ENCODE measurements at regions not wholly inside any gene's neighbourhood (a gene's known extent, or its start where the extent isn't known, plus 50 kb on each side); places are given as distances from the start of the nearest gene placed in this dataset.
"Not testable (repeated sequence)": the region's sequence is repeated elsewhere in the genome, so short reads cannot be mapped to it uniquely, and the experiment has no call there.

DNA sequence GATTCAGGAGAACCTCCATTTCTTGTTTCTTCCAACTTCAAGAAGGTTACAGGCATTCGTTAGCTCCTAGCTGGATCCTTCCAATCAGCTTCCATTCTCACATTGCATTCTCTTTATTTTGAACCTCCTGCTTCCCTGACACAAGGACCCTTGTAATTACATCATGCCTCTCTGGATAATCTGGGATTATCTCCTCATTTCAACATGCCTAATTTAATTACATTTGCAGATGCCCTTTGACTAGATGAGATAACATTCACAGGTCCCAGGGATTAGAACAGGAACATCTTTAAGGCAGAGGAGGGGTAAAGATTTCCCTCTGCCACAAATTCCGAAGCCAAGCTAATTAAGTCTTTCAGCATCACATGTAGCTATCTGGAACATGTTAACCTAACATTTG, 753.8 kb upstream of the PCDH7 start:
- DNase-seq, result no peak

- DNase-seq, result no peak
Measured at GRCh38 chr4:29970626-29971025, 749.5 kb upstream of the PCDH7 start.

DNA sequence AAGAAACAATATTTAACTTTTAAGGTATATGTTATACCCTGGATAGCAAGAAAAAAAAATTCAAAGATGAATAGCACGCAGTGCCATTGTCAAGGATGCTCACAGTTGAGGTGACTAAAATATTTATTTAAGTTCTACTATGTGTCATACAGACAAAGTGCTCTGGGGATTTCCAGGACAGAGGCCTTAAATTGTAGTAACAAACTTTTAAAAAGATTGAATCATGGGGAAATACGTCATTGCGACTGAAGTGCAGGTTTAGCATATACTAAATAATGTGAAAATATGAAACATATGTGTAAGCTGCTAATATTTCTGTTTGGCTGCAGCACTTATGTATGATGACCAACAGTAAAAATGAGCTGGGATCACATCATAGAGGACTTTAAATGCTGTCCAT, 748.0 kb upstream of the PCDH7 start:
- no peak for DNase-seq

GRCh38 chr4:29983890-29984289, 736.3 kb upstream of the PCDH7 start:
- DNase-seq, result peak in 1 of 2 experiments; percentile 19

GRCh38 chr4:30001628-30002027, 718.5 kb upstream of the PCDH7 start:
- DNase-seq, result no peak

DNA sequence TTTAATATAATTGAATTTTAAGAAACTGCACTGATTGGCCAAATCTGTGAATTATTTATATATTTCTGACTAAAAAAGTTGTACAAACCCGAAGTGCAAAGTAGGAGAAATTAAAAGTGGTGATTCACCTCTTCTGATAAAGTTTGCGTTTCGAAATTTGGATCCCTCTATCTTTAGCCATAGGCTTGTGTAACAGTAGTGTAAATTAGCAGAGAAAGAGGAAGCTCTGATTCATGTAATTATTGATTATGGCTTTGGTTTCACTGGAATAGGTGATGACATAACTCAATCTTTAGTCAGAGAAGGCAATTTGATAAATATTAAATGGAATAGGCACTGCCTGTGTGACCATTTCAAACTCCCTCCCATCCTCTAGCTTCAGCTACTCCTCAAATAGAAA, 717.8 kb upstream of the PCDH7 start:
- no peak for DNase-seq

DNA sequence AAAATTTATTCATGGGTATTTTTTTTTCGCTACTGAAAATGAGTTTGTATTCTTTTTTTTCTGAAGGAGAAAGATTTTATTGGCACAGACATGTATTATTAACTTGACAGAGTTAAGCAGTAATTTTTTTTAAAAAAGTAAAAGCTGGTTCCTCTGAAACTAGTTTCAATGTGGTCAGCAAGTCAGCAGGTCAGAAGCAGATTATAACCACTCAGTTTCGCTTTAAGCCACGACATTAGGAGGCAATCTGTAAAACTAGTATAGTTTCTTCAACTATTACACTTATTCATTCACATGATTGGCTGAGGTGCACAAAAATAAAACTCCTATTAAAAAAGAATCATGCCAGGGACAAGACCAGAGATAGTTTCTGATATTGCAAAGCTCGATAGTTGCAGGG, 714.2 kb upstream of the PCDH7 start:
- DNase-seq, result no peak

- DNase-seq, result no peak
Measured at GRCh38 chr4:30024526-30024925, 695.6 kb upstream of the PCDH7 start.

DNA sequence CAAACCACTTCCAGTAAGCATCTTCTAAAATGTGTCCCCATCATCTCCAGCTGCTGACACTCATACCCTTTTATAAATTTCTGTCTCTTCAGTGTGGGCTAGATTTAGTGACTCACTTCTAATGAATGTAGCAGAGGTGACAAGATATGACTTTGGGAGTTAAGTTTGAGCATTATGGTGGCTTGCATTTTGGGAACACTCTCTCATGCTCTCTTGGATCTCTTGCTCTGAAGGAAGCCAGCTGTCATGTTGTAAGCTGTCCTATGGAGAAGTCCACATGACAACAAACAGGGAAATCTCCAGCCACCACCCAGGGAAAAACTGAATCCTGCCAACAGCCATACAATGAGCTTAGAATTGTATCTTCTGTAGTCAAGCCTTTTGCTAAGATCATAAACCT, 691.3 kb upstream of the PCDH7 start:
- no peak for DNase-seq

DNA sequence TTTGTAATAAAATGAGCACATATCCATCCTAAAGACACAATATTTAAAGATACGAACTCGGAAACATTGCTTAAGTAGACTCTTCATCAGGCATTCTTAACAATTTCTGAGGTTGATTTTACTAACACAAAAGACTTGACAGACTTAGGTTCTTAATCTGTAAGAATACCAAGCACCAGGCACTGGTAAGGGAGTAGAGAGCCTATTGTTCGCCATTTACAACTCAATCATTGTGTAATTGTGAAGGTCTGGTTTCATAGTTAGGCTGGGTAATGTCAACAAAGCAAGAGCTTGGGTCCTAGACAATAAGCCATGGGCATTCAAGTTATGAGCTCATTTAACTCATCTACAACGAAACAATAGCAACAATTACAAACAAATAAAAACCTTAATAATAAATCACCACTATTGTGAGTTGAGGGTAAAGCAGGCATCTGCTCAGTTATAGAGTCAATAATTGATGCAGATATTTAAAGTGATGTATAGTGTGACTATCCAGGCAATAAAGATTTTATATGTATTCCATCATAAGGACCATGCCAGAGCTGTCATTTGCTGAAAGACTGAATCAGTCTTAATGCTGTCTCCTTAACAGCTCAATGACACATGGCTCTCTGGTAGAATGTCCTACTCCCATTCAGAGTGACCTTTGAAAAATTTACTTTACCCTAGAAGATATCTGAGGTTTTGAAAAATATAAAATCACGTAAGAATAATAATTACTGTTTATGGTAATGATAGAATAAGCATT, 664.0 kb upstream of the PCDH7 start:
- no peak for DNase-seq

DNA sequence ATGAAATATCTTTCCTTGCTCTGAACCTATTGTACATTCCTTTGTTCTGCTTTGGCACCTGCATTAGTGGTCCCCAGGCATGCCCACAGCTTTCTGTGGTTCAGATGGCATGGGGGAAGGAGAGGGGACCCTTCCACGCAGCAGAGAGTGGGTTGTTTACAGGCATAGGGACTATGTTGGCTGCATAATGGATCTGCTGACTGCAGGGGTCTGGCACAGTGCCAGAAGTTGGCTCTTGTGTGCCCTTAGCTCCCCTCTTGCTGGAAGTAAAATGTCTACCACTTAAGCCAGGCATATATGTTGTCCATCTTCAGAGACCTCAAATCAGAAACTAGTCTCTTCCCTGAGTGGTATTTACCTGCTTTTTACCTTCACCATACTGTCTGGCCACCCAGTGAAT, 651.9 kb upstream of the PCDH7 start:
- DNase-seq, result peak; percentile 1 to 29

DNA sequence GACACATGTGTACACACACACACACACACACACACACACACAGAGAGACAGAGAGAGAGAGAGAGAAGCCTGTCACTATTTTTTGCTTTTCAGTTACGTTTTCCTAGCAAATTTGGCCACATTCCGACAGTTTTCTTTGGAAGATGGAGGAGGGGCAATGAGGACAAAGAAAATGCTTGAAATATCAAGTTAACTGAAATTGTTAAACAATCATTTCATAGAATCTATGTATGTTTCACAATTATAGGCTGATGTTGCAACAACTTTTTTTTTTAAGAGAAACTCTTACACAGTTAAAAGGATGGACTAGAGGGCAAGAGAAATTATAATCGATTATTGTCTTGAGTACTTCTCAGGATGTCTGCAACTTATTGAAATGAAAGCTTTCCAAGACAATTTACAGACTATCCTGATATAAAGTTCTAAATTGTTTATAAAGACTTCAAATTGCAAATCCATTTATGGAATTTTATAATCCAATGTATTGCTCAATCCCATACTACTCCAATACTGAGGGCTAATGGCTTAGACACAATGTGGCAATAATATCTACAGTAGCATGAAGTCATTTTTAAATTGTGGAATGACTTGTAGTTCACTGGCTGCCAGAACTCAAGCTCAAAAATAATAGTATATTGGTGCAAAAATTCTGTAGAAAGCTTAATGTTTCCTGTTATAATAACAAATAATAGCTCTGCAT, 647.0 kb upstream of the PCDH7 start:
- no peak for DNase-seq

GRCh38 chr4:30092420-30093128, 627.6 kb upstream of the PCDH7 start:
- not testable (repeated sequence) for DNase-seq

DNA sequence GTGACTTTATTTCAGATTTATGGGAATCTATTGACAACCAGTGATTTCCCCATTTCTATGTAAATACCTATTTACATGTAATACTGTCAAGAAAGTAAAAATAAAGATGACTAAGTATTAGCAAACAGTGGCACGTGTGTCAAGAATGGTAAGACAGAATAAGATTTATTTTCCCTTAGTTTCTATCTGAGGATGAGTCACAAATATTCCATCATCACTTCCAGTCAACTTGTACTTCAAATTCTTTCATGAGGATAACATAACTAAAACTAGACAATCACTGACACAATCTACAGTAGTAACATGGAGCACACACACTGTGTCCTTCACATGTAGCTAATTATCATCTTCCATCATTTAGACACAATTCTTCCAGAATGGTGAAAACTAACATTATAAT, 625.3 kb upstream of the PCDH7 start:
- DNase-seq, result no peak

DNA sequence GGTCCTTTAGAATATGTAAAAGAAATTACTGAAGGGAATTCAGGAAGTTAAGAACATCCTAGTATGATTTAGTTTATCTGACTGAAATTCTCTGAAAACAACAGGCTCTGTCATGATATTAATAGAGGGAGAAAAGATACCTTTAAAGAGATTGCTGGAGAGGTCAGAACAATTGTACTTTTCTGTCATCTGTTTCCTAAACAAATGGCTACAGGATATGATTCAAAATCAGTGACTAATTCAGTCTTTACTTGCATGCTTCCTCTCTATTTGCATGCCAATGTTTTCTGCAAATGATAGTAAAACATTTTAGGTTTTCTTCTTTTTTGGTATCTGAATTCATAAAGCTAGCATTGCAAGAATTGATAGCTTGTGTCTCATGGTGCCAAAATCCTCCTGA, 616.7 kb upstream of the PCDH7 start:
- DNase-seq, result no peak

- DNase-seq, result no peak
Measured at GRCh38 chr4:30116401-30116800, 603.8 kb upstream of the PCDH7 start.

DNA sequence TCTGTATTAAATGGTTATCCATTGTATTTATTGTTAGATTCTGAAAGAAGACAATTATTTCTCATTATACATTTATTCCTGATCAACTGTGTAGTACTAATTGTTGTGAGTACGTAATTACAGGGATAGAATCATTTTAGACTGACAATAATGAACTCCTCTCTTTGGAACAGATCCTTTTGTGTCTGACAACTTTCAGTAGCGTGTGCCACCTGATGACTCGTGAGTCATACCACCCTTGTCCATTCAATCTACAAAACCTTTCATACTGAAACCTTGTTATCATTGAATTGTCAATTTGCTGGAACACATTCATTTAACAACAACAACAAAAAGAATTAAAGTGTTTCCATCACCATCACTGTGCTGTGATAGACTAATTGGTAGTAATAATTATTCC, 602.7 kb upstream of the PCDH7 start:
- peak in 1 of 2 experiments; percentile 9 for DNase-seq

- DNase-seq, result no peak
Measured at GRCh38 chr4:30122711-30123110, 597.5 kb upstream of the PCDH7 start.

GRCh38 chr4:30124621-30125020, 595.5 kb upstream of the PCDH7 start:
- DNase-seq, result not testable (repeated sequence)

GRCh38 chr4:30125868-30126267, 594.3 kb upstream of the PCDH7 start:
- DNase-seq, result no peak

GRCh38 chr4:30126351-30126750, 593.8 kb upstream of the PCDH7 start:
- no peak for DNase-seq

DNA sequence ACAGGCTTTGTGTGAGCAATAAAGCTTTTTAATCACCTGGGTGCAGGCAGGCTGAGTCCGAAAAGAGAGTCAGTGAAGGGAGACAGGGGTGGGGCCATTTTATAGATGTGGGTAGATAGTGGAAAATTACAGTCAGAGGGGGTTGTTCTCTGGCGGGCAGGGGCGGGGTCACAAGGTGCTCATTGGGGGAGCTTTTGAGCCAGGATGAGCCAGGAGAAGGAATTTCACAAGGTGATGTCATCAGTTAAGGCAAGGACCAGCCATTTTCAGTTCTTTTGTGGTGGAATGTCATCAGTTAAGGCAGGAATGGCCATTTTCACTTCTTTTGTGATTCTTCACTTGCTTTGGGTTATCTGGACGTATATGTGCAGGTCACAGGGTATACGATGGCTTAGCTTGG, 571.3 kb upstream of the PCDH7 start:
- DNase-seq, result not testable (repeated sequence)

- not testable (repeated sequence) for DNase-seq
Measured at GRCh38 chr4:30149539-30149938, 570.6 kb upstream of the PCDH7 start.

DNA sequence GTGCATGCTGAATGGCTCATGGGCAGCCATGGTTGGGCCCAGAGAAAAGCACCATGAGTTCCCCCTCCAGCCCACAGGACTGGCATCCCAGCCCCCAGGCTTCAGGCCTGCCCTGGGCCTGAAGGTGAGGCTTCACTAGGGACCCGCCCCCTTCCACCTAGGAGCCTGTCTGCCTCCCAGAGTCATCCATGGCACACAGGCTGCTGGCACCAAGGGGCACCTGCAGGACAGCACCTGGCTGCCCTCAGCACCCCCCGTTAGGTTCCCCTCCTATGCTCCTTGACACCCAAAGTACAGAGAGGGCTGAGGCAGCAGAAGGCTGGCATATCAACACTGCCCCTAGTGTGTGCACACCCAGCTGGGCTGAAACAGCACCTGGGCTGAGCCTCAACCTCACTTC, 566.7 kb upstream of the PCDH7 start:
- DNase-seq, result no peak

Measured in NCI-H2081 (cell line).